ENCODE measurements at regions not wholly inside any gene's neighbourhood (a gene's known extent, or its start where the extent isn't known, plus 50 kb on each side); places are given as distances from the start of the nearest gene placed in this dataset.

DNA sequence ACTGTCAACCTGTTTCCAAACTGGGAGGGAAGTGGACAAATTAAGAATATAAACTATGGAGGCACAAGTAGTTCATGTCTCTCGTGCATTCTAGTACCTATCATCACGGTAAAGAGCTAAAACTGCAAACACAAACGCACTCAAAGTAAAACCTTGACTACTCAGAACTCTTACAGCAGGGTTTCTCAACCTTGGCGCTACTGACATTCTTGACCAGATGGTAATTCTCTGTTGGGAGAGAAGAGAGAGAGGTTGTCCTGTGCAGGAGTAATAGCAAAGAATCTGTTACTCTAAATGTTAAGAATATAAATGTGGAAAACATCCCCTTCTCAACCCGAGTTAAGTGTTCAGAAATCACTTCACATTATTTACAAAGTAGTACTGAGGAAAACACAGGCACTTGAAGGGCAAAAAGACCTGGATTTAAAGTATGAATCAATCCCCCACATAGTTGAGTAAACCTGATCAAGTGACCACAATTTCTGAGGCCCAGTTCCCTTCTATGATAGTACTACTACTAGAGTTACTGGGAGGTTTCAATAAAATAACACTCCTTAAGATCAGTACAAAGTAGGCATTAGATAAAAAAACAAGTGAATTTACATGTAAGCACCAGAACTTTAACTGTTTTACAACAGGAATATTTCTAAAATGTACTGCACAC, 73.1 kb upstream of the ARHGAP32 start:
- no peak for DNase-seq

- no peak for DNase-seq
Measured at GRCh38 chr11:129264114-129264513, 72.0 kb upstream of the ARHGAP32 start.

- no peak for DNase-seq
Measured at GRCh38 chr11:129260750-129261149, 68.6 kb upstream of the ARHGAP32 start.

DNA sequence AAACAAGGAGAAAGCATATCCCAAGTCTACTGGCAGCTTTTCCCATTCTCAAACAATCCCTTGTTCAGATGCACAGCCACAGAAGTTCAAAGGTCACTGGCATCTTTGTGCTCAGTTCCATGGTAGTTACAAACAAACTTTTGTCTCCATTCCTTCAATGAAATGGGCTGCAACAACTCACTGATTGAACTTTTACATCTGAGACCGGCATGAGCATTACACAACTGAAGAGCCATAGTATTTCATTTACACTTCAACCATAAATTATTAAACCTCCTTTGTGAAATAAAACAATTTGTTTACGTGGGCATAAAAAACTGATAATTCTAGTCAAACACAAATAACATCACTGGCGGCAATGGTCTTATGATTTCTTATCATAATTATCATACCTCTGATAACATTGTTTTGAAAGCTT, 67.8 kb upstream of the ARHGAP32 start:
- no peak for DNase-seq

- no peak for DNase-seq
Measured at GRCh38 chr11:129258205-129258604, 66.1 kb upstream of the ARHGAP32 start.

DNA sequence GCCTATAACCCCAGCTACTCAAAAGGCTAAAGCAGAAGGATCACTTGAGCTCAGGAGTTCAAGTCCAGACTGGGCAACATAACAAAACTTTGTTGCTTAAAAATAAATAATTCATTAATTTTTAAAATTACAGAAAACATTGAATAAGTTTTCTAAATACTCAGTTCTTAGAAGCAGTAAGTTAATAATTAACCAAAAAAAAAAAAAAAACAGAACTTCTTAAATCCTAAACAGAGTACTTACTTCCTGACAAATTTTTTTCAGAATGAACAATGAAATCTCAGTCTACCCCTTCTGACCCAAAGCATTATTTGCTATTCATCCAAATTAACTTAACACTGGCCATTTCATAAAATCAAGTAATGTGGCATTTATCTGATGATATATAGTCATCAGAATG, 65.4 kb upstream of the ARHGAP32 start:
- DNase-seq: no peak

- no peak for DNase-seq
Measured at GRCh38 chr11:129252621-129253020, 60.5 kb upstream of the ARHGAP32 start.

- peak; percentile 51 for DNase-seq
Measured at GRCh38 chr11:129251067-129251466, 58.9 kb upstream of the ARHGAP32 start.

DNA sequence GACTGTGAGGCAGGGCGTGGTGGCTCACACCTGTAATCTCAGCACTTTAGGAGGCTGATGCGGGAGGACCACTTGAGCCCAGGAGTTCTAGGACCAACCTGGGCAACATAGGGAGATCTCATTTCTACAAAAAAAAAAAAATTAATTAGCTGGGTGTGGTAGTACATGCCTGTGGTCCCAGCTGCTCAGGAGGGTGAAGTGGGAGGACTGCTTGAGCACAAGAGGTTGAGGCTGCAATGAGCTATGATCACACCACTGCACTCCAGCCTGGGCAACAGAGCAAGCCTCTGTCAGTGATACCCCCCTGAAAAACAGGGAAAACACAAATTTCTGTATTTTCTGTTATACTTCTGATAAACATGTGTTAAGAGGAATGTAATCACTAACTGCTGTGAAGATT, 57.8 kb upstream of the ARHGAP32 start:
- DNase-seq: peak; percentile 54

- peak; percentile 80 for DNase-seq
Measured at GRCh38 chr11:129249351-129249750, 57.2 kb upstream of the ARHGAP32 start.

GRCh38 chr11:129248618-129249017, 56.5 kb upstream of the ARHGAP32 start:
- peak; percentile 73 for DNase-seq

DNA sequence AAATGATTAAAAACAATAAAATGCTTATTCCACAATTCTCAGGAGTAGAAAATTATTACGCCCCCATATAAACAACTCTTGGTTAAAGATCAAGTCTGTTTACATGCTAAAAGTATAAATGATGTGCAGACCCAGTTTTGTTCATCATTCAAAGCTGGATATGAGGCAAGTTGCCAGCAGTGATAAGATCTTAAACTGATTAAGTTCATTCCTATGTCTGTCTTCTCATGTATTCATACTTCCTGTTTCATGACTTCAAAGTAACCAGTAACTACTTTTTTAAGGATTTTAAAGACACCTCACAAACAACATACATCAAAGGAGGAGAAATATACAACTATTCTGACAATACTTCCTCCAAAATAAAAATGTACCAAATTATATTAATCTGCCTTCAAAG, 55.0 kb upstream of the ARHGAP32 start:
- DNase-seq: peak; percentile 25

DNA sequence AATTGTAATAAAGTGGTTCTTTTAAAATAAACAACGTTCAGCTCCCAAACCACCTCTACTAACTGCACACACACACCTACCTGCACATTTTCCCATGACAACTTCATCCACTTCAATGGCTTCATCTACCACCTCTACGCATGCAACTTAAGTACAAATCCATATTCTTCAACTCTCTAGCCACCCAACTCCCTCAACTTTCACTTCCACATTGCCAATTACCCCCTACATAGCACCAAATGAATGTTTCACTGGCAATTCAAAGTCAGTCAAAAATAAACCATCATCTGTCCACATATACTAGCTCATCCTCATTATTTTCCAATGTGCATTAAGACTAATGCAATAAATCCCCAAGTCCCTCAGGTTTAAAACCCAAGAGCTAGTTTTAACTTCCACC, 50.7 kb upstream of the ARHGAP32 start:
- no peak for DNase-seq
